C4-2B (cell line): ENCODE measurements at regions not wholly inside any gene's neighbourhood (a gene's known extent, or its start where the extent isn't known, plus 50 kb on each side); places are given as distances from the start of the nearest gene placed in this dataset.

ENCODE experiments used
- ZFX ChIP-seq: fragments of 450-650 bp; IDR thresholded peaks from 2 replicates; pipeline ENCODE4 v1.6.1; 2017
- TF ChIP-seq, protein P1 (sequence below): fragments of 450-650 bp; conservative IDR thresholded peaks from 2 replicates; pipeline ENCODE4 v1.5.1; 2017; ENCODE audit warnings: mild to moderate bottlenecking

GRCh38 chr3:65193531-65193930 is 505.7 kb upstream of the ADAMTS9 start:
- no peak for TF ChIP-seq ZFX
- TF ChIP-seq, protein P1, sequence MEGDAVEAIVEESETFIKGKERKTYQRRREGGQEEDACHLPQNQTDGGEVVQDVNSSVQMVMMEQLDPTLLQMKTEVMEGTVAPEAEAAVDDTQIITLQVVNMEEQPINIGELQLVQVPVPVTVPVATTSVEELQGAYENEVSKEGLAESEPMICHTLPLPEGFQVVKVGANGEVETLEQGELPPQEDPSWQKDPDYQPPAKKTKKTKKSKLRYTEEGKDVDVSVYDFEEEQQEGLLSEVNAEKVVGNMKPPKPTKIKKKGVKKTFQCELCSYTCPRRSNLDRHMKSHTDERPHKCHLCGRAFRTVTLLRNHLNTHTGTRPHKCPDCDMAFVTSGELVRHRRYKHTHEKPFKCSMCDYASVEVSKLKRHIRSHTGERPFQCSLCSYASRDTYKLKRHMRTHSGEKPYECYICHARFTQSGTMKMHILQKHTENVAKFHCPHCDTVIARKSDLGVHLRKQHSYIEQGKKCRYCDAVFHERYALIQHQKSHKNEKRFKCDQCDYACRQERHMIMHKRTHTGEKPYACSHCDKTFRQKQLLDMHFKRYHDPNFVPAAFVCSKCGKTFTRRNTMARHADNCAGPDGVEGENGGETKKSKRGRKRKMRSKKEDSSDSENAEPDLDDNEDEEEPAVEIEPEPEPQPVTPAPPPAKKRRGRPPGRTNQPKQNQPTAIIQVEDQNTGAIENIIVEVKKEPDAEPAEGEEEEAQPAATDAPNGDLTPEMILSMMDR: no peak
